ENCODE measurements at regions not wholly inside any gene's neighbourhood (a gene's known extent, or its start where the extent isn't known, plus 50 kb on each side); places are given as distances from the start of the nearest gene placed in this dataset.

GRCh38 chr20:48571949-48572847, 255.6 kb downstream of the PREX1 start:
- TF ChIP-seq CTCF (IDR thresholded peaks at IDR 0.05; ENCODE audit: insufficient read depth, low read depth, low read length) = no peak
- Histone ChIP-seq H3K36me3 (ENCODE audit: control insufficient read depth, insufficient read depth, low read length) (no peaks in the 10 kb centered on the region), H3K27me3 (ENCODE audit: control insufficient read depth, insufficient read depth, low read length) (peaks cover 4% of the 10 kb centered on the region), H3K4me3 (ENCODE audit: low read depth, low read length) (no peak overlapping the region)
- POLR2A ChIA-PET = no interaction called here
- no peak for DNase-seq (ENCODE audit: low read depth)
- CTCF ChIA-PET = interaction anchor here (0.5 to 1.1 kb wide), 2 partner anchors 48 to 895 kb away, joined by 3 read pairs; no protein-coding TSS in a partner anchor

- DNase-seq (ENCODE audit: low read depth) = no peak
- ChIA-PET POLR2A (no interaction called here), CTCF (no interaction called here)
- H3K36me3 ChIP-seq (ENCODE audit: control insufficient read depth, insufficient read depth, low read length) = no peaks in the 10 kb centered on the region
- no peak overlapping the region for H3K4me3 ChIP-seq (ENCODE audit: low read depth, low read length)
- H3K27me3 ChIP-seq (ENCODE audit: control insufficient read depth, insufficient read depth, low read length) = peaks cover 4% of the 10 kb centered on the region
- TF ChIP-seq CTCF (IDR thresholded peaks at IDR 0.05; ENCODE audit: insufficient read depth, low read depth, low read length) = no peak
These were observed 258.1 kb downstream of the PREX1 start for GRCh38 chr20:48569679-48570078.

- Histone ChIP-seq H3K27me3 (ENCODE audit: control insufficient read depth, insufficient read depth, low read length) (peaks cover 4% of the 10 kb centered on the region), H3K4me3 (ENCODE audit: low read depth, low read length) (no peak overlapping the region), H3K36me3 (ENCODE audit: control insufficient read depth, insufficient read depth, low read length) (no peaks in the 10 kb centered on the region)
- ChIA-PET POLR2A (no interaction called here), CTCF (interaction anchor here (0.6 kb wide), 1 partner anchor 712 kb away, joined by 3 read pairs; no protein-coding TSS in a partner anchor)
- DNase-seq (ENCODE audit: low read depth) = no peak
- no peak for TF ChIP-seq CTCF (IDR thresholded peaks at IDR 0.05; ENCODE audit: insufficient read depth, low read depth, low read length)
These were observed 259.3 kb downstream of the PREX1 start for GRCh38 chr20:48568520-48568919.

GRCh38 chr20:48567145-48567544, 260.7 kb downstream of the PREX1 start:
- Histone ChIP-seq H3K27me3 (ENCODE audit: control insufficient read depth, insufficient read depth, low read length) (peaks cover 2% of the 10 kb centered on the region), H3K4me3 (ENCODE audit: low read depth, low read length) (no peak overlapping the region), H3K36me3 (ENCODE audit: control insufficient read depth, insufficient read depth, low read length) (no peaks in the 10 kb centered on the region)
- ChIA-PET POLR2A (no interaction called here), CTCF (interaction anchor here (0.6 kb wide), 1 partner anchor 800 kb away, joined by 3 read pairs; no protein-coding TSS in a partner anchor)
- no peak for TF ChIP-seq CTCF (IDR thresholded peaks at IDR 0.05; ENCODE audit: insufficient read depth, low read depth, low read length)
- DNase-seq (ENCODE audit: low read depth) = no peak

- ChIA-PET CTCF (no interaction called here), POLR2A (no interaction called here)
- no peak for TF ChIP-seq CTCF (IDR thresholded peaks at IDR 0.05; ENCODE audit: insufficient read depth, low read depth, low read length)
- DNase-seq (ENCODE audit: low read depth) = no peak
- H3K27me3 ChIP-seq (ENCODE audit: control insufficient read depth, insufficient read depth, low read length) = peaks cover 2% of the 10 kb centered on the region; the same call in 1 of the 2 replicates
- H3K4me3 ChIP-seq (ENCODE audit: low read depth, low read length) = no peak overlapping the region
- H3K36me3 ChIP-seq (ENCODE audit: control insufficient read depth, insufficient read depth, low read length) = no peaks in the 10 kb centered on the region
These were observed 262.7 kb downstream of the PREX1 start for GRCh38 chr20:48564982-48565539.
